Retinal pigment epithelial cell (primary cell): ENCODE measurements at regions not wholly inside any gene's neighbourhood (a gene's known extent, or its start where the extent isn't known, plus 50 kb on each side); places are given as distances from the start of the nearest gene placed in this dataset.

Source experiments
- DNase-seq: peaks from one replicate; pipeline ENCODE4 v3.0.0-alpha.2; 2010; ENCODE audit warnings: low read depth
- H3K4me3 ChIP-seq: 2 replicates; pipeline ENCODE4 v1.5.1; 2011; ENCODE audit warnings: mild to moderate bottlenecking, low read length, control low read depth, moderate library complexity
- TF ChIP-seq, protein P1 (sequence below): conservative IDR thresholded peaks from 2 replicates; pipeline ENCODE4 v1.5.1; 2011; ENCODE audit warnings: low read depth, low read length, control low read depth, inconsistent platforms

- no peak overlapping the region for H3K4me3 ChIP-seq
- TF ChIP-seq, protein P1, sequence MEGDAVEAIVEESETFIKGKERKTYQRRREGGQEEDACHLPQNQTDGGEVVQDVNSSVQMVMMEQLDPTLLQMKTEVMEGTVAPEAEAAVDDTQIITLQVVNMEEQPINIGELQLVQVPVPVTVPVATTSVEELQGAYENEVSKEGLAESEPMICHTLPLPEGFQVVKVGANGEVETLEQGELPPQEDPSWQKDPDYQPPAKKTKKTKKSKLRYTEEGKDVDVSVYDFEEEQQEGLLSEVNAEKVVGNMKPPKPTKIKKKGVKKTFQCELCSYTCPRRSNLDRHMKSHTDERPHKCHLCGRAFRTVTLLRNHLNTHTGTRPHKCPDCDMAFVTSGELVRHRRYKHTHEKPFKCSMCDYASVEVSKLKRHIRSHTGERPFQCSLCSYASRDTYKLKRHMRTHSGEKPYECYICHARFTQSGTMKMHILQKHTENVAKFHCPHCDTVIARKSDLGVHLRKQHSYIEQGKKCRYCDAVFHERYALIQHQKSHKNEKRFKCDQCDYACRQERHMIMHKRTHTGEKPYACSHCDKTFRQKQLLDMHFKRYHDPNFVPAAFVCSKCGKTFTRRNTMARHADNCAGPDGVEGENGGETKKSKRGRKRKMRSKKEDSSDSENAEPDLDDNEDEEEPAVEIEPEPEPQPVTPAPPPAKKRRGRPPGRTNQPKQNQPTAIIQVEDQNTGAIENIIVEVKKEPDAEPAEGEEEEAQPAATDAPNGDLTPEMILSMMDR: no peak
- no peak for DNase-seq
Observed at GRCh38 chr12:126883697-126884096, 1383.3 kb upstream of the TMEM132C start.

DNA sequence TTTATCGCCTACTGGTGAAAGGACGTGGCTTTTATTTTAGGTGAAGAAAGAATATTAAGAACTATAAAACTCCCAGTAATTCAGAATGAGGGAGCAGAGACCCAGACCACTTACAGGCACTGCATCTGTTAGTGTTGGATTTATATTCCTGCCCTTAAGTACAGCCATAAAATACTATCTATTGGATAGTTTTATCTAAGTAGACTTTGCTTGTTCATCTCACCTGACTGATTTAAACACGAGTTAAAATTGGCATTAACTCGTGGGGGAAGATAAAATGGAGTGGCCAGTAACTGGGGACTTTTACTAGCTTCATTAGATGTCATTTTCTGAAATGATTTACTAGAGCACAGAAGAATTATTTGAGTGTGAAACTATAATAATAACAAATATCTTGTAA is 1377.5 kb upstream of the TMEM132C start:
- DNase-seq: no peak
- H3K4me3 ChIP-seq: no peak overlapping the region
- TF ChIP-seq, protein P1: no peak

- DNase-seq: no peak
- TF ChIP-seq, protein P1: no peak
- H3K4me3 ChIP-seq: no peak overlapping the region
Observed at GRCh38 chr12:126890097-126890496, 1376.9 kb upstream of the TMEM132C start.

DNA sequence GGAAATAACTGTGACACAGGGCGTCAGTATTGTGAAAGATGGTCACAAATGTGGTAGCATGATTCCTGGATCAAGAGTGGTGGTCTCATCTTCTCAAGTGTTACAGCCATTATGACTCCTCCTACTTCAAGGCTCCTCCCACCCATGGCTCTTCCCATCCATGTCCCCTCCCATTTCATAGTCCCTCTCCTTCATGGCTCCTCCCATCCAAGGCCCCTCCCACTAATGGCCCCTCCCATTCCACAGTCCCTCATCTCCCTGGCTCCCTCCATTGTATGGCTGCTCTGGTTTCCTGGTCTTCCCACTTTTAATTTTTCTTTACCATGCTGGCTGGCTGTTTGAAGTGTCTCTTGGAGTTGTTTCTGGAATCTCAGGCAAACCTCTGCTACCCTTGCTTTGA is 1375.2 kb upstream of the TMEM132C start:
- TF ChIP-seq, protein P1: no peak
- no peak overlapping the region for H3K4me3 ChIP-seq
- DNase-seq: no peak

DNA sequence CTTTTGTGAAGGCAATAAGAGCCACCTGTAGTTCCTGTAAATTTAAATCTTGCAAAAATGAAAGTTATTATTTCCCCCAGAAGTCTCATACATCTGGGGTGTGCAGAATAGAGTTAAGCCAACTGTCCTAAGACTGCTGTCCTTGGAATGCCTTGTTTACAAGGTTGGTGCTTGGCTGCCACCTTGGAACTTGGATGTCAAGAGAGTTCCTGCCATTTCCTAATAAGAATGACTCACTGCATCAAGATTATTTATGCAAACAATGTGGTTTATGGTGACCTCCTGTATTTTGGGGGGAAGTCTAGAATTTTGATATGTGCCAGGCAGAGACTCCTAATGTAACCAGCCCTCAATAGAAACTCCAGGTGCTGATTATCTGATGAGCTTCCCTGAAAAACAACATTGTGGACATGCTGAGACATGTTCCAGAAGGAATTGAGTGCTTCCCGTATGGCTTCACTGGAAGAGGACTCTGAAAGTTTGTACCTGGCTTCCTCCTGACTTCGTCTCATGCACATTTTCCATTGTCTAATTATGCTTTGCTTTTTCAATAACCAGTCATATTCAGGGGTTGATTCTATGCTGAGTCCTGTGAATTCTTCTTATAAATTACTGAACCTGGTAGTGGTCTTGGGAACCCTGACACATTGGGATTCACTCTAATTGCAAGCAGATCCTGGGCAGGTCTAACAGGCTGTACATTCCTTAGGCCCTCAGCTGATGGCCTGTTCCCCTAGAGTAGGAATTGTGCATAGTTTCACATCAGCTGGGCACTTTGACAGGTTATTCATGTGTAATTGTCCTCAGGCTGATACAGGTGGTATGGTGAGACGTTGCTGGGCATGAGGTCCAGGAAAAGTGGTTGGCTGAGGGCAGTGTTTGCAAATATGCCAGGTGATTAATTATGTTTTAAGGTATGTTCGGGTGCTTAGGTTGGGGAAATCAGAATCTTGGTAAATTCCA is 1370.7 kb upstream of the TMEM132C start:
- TF ChIP-seq, protein P1: no peak
- no peak for DNase-seq
- no peak overlapping the region for H3K4me3 ChIP-seq

DNA sequence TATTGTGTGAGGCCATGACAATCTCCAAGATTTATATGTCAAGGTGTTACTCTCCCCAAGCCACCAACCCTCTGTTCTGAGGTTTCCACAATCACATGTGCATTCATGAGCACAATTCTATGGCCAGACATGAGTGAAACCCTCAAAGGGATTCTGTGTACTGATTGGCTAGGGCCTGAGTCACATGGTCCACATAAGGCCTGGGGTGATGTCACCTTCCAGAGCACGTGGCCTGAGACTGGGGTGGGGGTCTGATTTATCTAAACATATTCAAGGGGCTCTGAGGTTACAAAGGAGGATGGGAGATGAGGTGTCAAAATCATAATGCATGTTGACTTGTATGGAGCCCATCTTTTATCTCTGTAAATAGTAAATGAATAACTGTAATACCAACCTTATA is 1369.9 kb upstream of the TMEM132C start:
- TF ChIP-seq, protein P1: no peak
- no peak for DNase-seq
- no peak overlapping the region for H3K4me3 ChIP-seq

GRCh38 chr12:126897778-126898177 is 1369.2 kb upstream of the TMEM132C start:
- TF ChIP-seq, protein P1: no peak
- DNase-seq: no peak
- no peak overlapping the region for H3K4me3 ChIP-seq
